C4-2B (cell line): ENCODE measurements at regions not wholly inside any gene's neighbourhood (a gene's known extent, or its start where the extent isn't known, plus 50 kb on each side); places are given as distances from the start of the nearest gene placed in this dataset.

Source experiments
- ZFX ChIP-seq: fragments of 450-650 bp; IDR thresholded peaks from 2 replicates; pipeline ENCODE4 v1.6.1; 2017
- TF ChIP-seq, protein P1 (sequence below): fragments of 450-650 bp; conservative IDR thresholded peaks from 2 replicates; pipeline ENCODE4 v1.5.1; 2017; ENCODE audit warnings: mild to moderate bottlenecking

DNA sequence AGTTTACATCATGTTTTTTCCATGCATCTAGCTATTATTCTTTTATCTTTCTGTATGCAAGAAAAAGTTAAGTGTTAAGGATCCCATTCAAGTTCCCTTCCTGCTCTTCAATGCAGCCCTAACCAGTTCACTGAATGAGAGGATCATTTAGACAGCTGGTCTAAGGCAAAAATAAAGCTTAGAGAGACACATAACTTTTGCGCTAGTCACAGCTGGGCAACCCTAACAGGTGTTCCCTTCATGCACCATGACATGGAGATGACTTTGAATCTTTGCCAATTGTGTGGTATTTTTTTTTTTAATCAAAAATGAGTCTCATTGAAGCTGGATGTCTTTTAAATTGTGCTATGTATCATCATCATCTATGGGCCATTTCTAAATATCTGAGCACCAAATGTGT, 393.8 kb upstream of the CYRIA start:
- TF ChIP-seq, protein P1, sequence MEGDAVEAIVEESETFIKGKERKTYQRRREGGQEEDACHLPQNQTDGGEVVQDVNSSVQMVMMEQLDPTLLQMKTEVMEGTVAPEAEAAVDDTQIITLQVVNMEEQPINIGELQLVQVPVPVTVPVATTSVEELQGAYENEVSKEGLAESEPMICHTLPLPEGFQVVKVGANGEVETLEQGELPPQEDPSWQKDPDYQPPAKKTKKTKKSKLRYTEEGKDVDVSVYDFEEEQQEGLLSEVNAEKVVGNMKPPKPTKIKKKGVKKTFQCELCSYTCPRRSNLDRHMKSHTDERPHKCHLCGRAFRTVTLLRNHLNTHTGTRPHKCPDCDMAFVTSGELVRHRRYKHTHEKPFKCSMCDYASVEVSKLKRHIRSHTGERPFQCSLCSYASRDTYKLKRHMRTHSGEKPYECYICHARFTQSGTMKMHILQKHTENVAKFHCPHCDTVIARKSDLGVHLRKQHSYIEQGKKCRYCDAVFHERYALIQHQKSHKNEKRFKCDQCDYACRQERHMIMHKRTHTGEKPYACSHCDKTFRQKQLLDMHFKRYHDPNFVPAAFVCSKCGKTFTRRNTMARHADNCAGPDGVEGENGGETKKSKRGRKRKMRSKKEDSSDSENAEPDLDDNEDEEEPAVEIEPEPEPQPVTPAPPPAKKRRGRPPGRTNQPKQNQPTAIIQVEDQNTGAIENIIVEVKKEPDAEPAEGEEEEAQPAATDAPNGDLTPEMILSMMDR: no peak
- no peak for TF ChIP-seq ZFX
